ENCODE measurements at regions not wholly inside any gene's neighbourhood (a gene's known extent, or its start where the extent isn't known, plus 50 kb on each side); places are given as distances from the start of the nearest gene placed in this dataset.

DNA sequence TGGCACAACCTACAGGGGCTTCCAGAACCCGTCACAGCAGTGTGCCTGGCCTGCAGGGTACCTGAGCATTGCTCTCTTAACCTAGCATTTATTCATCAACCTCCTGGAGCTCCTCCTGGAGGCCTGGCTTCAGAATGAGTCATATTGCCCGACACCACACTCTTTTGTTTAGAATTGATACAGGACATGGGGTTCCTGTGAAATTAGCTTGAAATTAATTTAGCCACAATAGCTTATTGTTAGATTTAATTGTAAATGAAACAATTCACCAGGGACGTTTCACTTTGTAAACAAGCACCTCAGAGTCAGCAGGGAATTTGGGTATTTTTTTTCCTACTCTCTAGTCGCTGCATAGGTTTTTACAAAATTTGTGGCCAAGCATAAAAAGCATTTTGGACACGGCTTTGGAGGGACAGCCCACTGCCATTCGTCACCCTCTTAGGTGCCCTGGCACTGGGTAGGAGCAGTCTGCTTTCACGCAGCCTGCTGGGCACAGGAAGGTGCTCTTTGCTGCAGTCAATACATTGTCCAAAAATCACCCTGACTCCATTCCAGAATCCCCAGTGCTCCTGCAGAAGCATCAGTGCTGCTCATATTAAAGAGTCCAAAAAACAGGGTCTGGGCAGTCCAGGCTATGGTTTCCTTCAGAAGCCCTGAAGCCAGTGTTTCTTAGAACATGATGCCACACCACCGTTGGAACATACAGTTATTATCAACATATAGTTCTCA, 60.8 kb upstream of the MEF2A start:
- TF ChIP-seq, protein P1, sequence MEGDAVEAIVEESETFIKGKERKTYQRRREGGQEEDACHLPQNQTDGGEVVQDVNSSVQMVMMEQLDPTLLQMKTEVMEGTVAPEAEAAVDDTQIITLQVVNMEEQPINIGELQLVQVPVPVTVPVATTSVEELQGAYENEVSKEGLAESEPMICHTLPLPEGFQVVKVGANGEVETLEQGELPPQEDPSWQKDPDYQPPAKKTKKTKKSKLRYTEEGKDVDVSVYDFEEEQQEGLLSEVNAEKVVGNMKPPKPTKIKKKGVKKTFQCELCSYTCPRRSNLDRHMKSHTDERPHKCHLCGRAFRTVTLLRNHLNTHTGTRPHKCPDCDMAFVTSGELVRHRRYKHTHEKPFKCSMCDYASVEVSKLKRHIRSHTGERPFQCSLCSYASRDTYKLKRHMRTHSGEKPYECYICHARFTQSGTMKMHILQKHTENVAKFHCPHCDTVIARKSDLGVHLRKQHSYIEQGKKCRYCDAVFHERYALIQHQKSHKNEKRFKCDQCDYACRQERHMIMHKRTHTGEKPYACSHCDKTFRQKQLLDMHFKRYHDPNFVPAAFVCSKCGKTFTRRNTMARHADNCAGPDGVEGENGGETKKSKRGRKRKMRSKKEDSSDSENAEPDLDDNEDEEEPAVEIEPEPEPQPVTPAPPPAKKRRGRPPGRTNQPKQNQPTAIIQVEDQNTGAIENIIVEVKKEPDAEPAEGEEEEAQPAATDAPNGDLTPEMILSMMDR (IDR thresholded peaks at IDR 0.05; ENCODE audit: low read depth, low read length, poor library complexity, severe bottlenecking), result peak; percentile 46
- TF ChIP-seq EZH2phosphoT487 (IDR thresholded peaks at IDR 0.05; ENCODE audit: borderline replicate concordance, low read length), result no peak
